ENCODE measurements at regions not wholly inside any gene's neighbourhood (a gene's known extent, or its start where the extent isn't known, plus 50 kb on each side); places are given as distances from the start of the nearest gene placed in this dataset.

GRCh38 chr12:107449891-107450290, 235.7 kb upstream of the PWP1 start:
- DNase-seq: no peak

GRCh38 chr12:107450541-107450940, 235.1 kb upstream of the PWP1 start:
- no peak for DNase-seq

DNA sequence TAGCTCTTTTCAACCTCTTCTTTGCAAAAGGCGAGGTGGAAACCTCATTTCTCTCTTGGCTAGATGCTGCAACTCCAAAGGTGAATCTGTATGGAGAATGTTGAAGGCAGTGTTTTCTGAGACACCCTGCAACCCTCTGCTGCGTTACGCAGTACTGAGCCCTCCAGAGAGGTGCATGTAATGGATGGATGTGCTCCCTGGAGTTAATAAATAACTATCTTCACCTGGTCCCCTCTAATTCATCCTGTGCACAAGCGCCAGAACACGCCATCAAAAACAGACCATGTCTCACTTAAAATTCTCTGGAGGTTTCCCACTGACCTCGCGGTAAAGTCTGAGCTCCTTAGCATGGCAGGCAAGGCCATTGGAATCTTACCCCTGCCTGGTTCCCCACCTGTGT, 234.4 kb upstream of the PWP1 start:
- no peak for DNase-seq

DNA sequence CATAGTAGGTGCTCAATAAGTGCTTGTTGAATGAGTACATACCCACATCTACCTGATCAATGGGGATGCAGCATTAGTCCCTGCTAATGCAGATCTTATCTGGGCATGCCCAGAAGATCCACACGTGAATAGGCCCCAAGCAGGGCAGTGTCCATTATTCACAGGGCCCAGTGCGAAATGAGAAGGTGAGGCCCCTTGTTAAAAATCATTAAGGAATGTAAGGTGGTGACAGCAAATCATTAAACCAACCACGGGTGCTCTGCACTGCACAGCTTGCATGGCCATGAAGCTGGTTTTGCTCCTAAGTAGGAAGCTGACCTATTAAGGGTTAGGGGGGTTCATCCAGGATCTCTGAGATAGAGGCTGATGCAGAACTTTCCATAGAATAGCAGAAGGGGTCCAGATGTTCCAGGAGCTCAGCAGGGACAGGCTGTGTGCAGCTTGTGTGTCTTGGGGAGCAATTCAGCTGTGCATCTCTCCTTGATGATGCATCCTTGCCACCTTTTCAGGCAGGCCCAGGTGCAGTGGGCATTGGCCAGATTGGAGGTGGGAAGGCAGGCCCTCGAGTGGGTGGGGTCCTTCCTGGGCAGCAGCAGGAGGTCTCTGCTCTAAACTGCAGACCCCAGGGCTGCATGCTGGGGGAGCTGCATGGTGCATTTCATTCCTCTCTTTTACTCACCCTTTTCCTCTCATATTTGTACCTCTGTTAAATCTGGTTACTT, 231.3 kb upstream of the PWP1 start:
- no peak for DNase-seq

DNA sequence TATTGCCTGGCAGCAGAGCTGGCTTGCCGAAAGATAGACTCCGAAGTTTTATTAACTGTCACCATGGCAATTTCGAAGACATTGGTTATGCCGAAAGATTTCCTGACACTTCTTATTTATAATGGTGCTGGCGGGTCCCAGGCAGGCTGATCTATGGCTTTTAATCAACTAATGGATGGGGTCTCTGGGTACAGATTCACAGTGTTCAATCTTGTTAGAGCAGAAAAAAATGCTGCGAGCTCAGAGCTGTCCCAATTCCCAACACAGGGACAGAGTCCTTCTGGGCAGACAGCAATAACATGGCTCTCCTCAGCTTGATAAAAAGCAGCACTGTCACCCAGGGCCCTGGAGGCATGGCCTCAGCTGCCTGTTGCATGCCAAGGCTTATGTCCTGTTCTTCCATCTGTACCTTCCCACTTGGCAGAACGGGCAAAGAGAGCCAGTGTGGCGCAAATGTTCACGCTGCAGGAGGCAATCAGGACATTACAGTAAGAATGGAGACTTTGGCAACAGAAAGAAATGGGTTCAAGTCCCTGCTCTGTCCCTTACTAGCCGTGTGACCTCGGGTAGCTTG, 228.2 kb upstream of the PWP1 start:
- no peak for DNase-seq

- DNase-seq: no peak
Observed at GRCh38 chr12:107458163-107458562, 227.4 kb upstream of the PWP1 start.

DNA sequence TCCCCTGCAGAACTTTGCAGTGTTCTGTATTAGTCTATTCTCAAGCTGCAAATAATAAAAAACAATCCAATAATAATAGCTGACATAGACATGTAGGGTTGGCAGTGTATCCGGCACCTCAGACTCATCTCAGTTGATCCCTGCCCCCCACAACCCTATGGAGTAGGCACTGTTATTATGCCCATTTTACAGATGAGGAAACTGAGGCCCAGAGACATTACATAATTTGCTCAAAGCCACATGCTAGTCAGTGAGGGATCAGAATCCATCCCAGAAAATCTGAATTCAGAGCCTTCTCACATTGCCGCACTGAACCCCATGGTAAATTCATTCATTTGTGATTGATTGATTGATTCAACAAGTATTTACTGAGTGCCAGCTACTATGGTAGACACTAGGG, 226.6 kb upstream of the PWP1 start:
- no peak for DNase-seq

- DNase-seq: no peak
Observed at GRCh38 chr12:107459641-107460040, 226.0 kb upstream of the PWP1 start.

- peak in 1 of 2 experiments; percentile 17 for DNase-seq
Observed at GRCh38 chr12:107461222-107461975, 224.2 kb upstream of the PWP1 start.

GRCh38 chr12:107462428-107463332, 222.9 kb upstream of the PWP1 start:
- DNase-seq: no peak

DNA sequence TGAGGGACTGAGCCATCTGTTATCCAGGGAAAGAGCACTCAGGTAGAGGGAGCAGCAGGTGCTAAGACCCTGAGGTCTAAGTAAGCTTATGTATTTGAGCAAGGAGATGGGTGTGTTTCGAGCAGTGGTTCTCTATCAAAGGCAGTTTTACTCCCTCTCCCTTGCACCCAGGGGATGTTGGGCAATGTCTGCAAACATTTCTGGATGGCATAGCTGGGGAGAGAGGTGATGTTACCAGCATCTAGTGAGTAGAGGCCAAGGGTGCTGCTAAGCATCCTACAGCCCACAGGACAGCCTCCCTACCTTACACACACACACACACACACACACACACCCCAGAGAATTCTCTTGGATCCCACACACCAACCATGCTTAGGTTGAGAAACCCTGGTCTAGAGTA, 221.0 kb upstream of the PWP1 start:
- no peak for DNase-seq

GRCh38 chr12:107465625-107466024, 220.0 kb upstream of the PWP1 start:
- DNase-seq: no peak

DNA sequence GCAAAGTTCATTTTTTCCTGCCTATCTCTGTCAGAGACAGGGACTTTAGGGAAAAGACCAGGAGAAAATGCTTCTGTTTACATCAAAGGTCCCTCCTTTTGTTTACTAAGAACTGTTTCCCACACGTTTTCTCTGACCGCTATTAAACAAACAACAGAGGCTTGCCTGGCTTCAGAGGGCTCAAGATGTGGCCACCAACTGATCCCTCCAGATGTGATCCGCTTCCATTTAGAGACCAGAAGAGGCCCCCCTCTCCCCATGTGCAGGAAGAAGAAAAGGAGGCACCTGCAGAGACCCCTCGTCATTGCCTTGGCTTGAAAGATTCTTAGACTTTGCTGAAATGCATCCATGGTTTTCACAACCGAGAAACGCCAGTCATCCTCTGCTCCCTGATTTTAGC, 217.9 kb upstream of the PWP1 start:
- no peak for DNase-seq

DNA sequence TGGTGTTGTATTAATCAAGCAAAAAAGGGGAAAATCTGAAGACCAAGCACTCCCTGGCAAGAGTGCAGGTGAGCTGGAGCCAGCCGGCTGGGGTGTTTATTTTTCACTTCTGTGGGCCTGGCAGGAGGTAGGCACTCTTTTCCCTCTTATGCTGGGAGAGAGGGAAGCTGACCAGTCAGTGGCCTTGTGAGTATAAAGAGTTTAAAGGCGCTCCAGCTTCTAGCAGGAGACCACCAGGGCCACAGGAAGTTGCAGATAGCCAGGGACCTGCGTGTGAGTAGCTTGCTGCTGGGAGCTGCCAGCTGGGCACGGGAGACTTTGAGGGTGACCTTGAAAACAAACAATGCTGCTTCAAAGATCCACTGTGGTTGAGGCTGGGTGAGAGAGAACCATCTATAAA, 217.4 kb upstream of the PWP1 start:
- peak in 1 of 2 experiments; percentile 12 for DNase-seq

- no peak for DNase-seq
Observed at GRCh38 chr12:107469011-107469410, 216.6 kb upstream of the PWP1 start.

GRCh38 chr12:107470645-107471044, 215.0 kb upstream of the PWP1 start:
- DNase-seq: no peak

DNA sequence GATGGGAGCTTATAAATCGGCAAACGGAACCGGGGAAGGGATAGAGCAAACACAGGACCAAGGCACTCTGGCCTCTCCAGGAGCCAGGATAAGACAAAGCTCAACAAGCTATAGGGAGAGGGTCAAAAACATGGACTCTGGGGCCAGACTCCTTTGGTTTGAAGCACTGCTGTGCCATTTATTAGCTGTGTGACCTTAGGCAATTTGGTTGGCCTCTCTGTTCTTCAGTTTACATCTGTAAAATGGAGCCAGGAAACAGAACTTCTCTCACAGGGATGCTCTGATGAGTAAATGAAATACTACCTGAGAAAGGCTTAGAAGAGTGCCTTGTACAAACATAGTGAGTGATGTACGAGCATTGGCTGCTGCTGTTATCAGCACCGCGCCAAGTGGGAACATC, 213.3 kb upstream of the PWP1 start:
- DNase-seq: no peak

GRCh38 chr12:107474099-107474498, 211.5 kb upstream of the PWP1 start:
- no peak for DNase-seq

GRCh38 chr12:107474639-107475539, 210.7 kb upstream of the PWP1 start:
- DNase-seq: no peak

DNA sequence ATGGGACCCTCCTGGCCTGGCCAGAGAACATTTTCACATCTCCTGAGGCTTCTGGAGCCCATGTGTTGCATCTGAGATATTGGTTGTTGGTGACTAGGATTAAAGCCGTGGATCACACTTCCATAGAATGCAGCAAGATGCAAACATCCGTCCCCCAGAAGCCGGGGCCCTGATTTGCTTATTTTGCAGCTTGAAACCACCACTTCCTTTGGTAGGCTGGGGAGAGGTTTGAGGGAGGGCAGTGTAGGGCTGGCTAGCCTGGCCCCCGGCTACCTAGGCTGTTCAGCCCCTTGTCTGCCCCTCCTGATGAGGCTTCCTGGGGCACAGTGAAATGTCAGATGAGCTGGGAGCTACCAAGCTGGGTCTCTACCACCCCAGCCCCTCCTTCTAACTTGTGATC, 209.7 kb upstream of the PWP1 start:
- DNase-seq: no peak

- DNase-seq: no peak
Observed at GRCh38 chr12:107477018-107477417, 208.6 kb upstream of the PWP1 start.
